ENCODE measurements at regions not wholly inside any gene's neighbourhood (a gene's known extent, or its start where the extent isn't known, plus 50 kb on each side); places are given as distances from the start of the nearest gene placed in this dataset.

DNA sequence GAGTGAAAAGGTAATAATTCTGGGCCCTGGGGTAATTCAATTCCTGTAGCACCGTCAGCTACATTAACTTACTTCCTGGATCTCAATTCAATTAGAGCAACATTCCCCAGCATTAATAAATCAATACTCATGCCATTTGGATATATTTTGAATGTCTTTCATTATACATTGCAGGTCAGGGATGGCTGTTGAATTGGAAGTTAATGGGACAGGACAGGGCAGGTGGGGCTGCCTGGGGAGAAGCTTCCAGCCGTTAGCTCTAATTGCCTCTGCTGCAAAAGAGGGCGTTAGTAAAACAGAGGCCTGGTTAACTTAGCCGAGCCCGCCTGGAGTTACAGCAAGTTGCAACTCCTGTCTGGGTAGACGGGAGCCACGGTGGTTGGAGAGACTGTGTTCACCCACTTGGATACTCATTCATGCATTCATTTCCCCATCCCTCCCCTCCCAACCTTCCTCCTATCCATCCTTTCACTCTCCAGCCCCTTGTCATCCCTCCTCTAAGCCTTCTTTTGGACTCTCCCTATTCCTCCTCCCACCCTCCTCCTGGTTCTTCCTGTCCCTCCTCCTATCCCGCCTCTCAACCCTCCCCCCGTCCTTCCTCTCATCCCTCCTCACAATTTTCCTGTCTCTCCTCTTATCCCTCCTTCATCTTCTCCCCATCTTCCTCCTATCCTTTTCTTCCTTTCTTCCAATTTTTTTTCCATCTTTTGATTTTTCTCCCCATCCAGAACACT, 137.6 kb upstream of the RUNX3 start:
- no peak overlapping the region for H2BK120ac ChIP-seq (ENCODE audit: low read depth, low read length)
- ChIA-PET CTCF (no interaction called here), POLR2A (ENCODE audit: unreplicated experiment) (no interaction called here)
- no peaks in the 10 kb centered on the region for H3K79me1 ChIP-seq (ENCODE audit: low read depth in 1 of 2, low read length in 2 of 2)
- no peak overlapping the region for H4K5ac ChIP-seq (ENCODE audit: low read depth, low read length)
- H2BK20ac ChIP-seq (ENCODE audit: low read depth, low read length), result no peak overlapping the region
- TF ChIP-seq FOS (IDR thresholded peaks at IDR 0.05; ENCODE audit: low read depth, low read length) (no peak), CEBPB (IDR thresholded peaks at IDR 0.05; ENCODE audit: low read depth, low read length) (no peak), BHLHE40 (IDR thresholded peaks at IDR 0.05; ENCODE audit: low read depth, low read length) (no peak), RFX5 (IDR thresholded peaks at IDR 0.05; ENCODE audit: low read depth, low read length) (no peak), POLR2A (IDR thresholded peaks at IDR 0.05; ENCODE audit: low read depth, low read length) (no peak), RCOR1 (IDR thresholded peaks at IDR 0.05; ENCODE audit: insufficient replicate concordance, low read length) (no peak), MAFK (IDR thresholded peaks at IDR 0.05; ENCODE audit: low read depth, low read length) (no peak), MXI1 (IDR thresholded peaks at IDR 0.05; ENCODE audit: borderline replicate concordance, low read depth, low read length) (no peak), RAD21 (IDR thresholded peaks at IDR 0.05; ENCODE audit: low read length) (no peak), MAZ (IDR thresholded peaks at IDR 0.05; ENCODE audit: borderline replicate concordance, low read depth, low read length) (no peak), CHD1 (IDR thresholded peaks at IDR 0.05; ENCODE audit: low read depth, low read length) (no peak), NFE2L2 (IDR thresholded peaks at IDR 0.05; ENCODE audit: low read depth, low read length) (no peak), SMC3 (IDR thresholded peaks at IDR 0.05; ENCODE audit: low read depth, low read length) (no peak)
- TF ChIP-seq, protein P1, sequence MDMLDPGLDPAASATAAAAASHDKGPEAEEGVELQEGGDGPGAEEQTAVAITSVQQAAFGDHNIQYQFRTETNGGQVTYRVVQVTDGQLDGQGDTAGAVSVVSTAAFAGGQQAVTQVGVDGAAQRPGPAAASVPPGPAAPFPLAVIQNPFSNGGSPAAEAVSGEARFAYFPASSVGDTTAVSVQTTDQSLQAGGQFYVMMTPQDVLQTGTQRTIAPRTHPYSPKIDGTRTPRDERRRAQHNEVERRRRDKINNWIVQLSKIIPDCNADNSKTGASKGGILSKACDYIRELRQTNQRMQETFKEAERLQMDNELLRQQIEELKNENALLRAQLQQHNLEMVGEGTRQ (IDR thresholded peaks at IDR 0.05; ENCODE audit: low read depth, low read length), result no peak
- TF ChIP-seq, protein P2, sequence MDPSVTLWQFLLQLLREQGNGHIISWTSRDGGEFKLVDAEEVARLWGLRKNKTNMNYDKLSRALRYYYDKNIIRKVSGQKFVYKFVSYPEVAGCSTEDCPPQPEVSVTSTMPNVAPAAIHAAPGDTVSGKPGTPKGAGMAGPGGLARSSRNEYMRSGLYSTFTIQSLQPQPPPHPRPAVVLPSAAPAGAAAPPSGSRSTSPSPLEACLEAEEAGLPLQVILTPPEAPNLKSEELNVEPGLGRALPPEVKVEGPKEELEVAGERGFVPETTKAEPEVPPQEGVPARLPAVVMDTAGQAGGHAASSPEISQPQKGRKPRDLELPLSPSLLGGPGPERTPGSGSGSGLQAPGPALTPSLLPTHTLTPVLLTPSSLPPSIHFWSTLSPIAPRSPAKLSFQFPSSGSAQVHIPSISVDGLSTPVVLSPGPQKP (IDR thresholded peaks at IDR 0.05; ENCODE audit: borderline replicate concordance, low read depth, low read length), result no peak
- TF ChIP-seq, protein P3, sequence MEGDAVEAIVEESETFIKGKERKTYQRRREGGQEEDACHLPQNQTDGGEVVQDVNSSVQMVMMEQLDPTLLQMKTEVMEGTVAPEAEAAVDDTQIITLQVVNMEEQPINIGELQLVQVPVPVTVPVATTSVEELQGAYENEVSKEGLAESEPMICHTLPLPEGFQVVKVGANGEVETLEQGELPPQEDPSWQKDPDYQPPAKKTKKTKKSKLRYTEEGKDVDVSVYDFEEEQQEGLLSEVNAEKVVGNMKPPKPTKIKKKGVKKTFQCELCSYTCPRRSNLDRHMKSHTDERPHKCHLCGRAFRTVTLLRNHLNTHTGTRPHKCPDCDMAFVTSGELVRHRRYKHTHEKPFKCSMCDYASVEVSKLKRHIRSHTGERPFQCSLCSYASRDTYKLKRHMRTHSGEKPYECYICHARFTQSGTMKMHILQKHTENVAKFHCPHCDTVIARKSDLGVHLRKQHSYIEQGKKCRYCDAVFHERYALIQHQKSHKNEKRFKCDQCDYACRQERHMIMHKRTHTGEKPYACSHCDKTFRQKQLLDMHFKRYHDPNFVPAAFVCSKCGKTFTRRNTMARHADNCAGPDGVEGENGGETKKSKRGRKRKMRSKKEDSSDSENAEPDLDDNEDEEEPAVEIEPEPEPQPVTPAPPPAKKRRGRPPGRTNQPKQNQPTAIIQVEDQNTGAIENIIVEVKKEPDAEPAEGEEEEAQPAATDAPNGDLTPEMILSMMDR (conservative IDR thresholded peaks at IDR 0.05; ENCODE audit: low read depth, low read length), result no peak
- in situ Hi-C loops (cut with MboI; ENCODE audit: low sequenced_read_pairs), result no loop called here
- no TSS peak for BruUV-seq (replicated peaks)
- H3K9ac ChIP-seq (ENCODE audit: low read depth, low read length), result no peak overlapping the region
- no peak overlapping the region for H3K4me2 ChIP-seq (ENCODE audit: low read depth, low read length)
- H3K14ac ChIP-seq (replicated peaks; ENCODE audit: low read depth, low read length), result no peak overlapping the region
- no peak overlapping the region for H4K8ac ChIP-seq (ENCODE audit: low read depth in 2 of 2, low read length in 2 of 2)
- peaks cover 80% of the 10 kb centered on the region for H3K27me3 ChIP-seq (ENCODE audit: control insufficient read depth, insufficient read depth, low read length)
- H3K56ac ChIP-seq (ENCODE audit: extremely low read depth, insufficient read depth, low read length), result no peak overlapping the region
- H3K27ac ChIP-seq (ENCODE audit: insufficient read depth, low read length), result no peak overlapping the region
- WGBS, 2 experiments (ENCODE audit: extremely low coverage in 2 of 2, insufficient read length in 1 of 2), result 74 to 100% methylated on average over 1 to 5 of the region's 9 CpGs
- H2AK5ac ChIP-seq (ENCODE audit: low read depth, low read length), result no peak overlapping the region
- H4K20me1 ChIP-seq (ENCODE audit: insufficient read depth, low read length), result no peaks in the 10 kb centered on the region
- intact Hi-C loops (cut with micrococcal nuclease), result no loop called here
- no peak overlapping the region for H3K4me3 ChIP-seq (ENCODE audit: insufficient read depth, low read depth, low read length)
- dilution Hi-C loops (cut with HindIII; ENCODE audit: low sequenced_read_pairs, unreplicated experiment), result no loop called here
- no peak overlapping the region for H2AK9ac ChIP-seq (replicated peaks; ENCODE audit: low read depth, low read length, poor library complexity)
- H2BK15ac ChIP-seq (ENCODE audit: low read depth, low read length), result no peak overlapping the region
- H3K18ac ChIP-seq (ENCODE audit: low read depth, low read length), result no peak overlapping the region
- H3K9me3 ChIP-seq (ENCODE audit: control insufficient read depth, insufficient read depth, low read length), result peaks cover 5% of the 10 kb centered on the region; the same call in 1 of the 2 replicates
- H3K4me1 ChIP-seq (ENCODE audit: control insufficient read depth, insufficient read depth, low read length), result no peaks in the 10 kb centered on the region; the same call in 1 of the 2 replicates
- H3K4ac ChIP-seq (ENCODE audit: low read depth, low read length), result no peak overlapping the region
- no peak for ATAC-seq (ENCODE audit: low read depth)
- H3K36me3 ChIP-seq (ENCODE audit: control insufficient read depth, insufficient read depth, low read length), result no peaks in the 10 kb centered on the region
- no peak overlapping the region for H2AFZ ChIP-seq (replicated peaks; ENCODE audit: low read length, poor library complexity)
- no peak overlapping the region for H4K91ac ChIP-seq (ENCODE audit: insufficient read depth, low read depth, low read length)
- H3K9me1 ChIP-seq (ENCODE audit: insufficient read depth, low read length), result no peaks in the 10 kb centered on the region
- no peak for DNase-seq
- no peak overlapping the region for H2BK5ac ChIP-seq (ENCODE audit: low read depth, low read length, poor library complexity, severe bottlenecking)
- H3K23ac ChIP-seq (ENCODE audit: low read depth, low read length), result no peak overlapping the region

All from IMR-90 (cell line).